Activated naive CD8-positive, alpha-beta T cell treated with anti-CD3 and anti-CD28 coated beads, Interleukin-2, amount 50 U/mL, for 24 hours (primary cell): ENCODE measurements at regions not wholly inside any gene's neighbourhood (a gene's known extent, or its start where the extent isn't known, plus 50 kb on each side); places are given as distances from the start of the nearest gene placed in this dataset.

Experiments used
- ATAC-seq: fragments of 150-1000 bp; cut with Tn5 transposase; one replicate; pipeline ENCODE4 v1.10.0; 2021
- DNase-seq: peaks from one replicate; pipeline ENCODE4 v3.0.0; 2021
- H3K27ac Mint-ChIP-seq: one replicate; pipeline ENCODE4 v1.8.0; 2021; ENCODE audit warnings: mild to moderate bottlenecking, mixed read lengths
- H3K27me3 Mint-ChIP-seq: one replicate; pipeline ENCODE4 v1.8.0; 2021; ENCODE audit warnings: mixed read lengths
- H3K36me3 Mint-ChIP-seq: one replicate; pipeline ENCODE4 v1.8.0; 2021; ENCODE audit warnings: low read depth, mixed read lengths
- H3K4me1 Mint-ChIP-seq: one replicate; pipeline ENCODE4 v1.8.0; 2021; ENCODE audit warnings: mixed read lengths
- H3K4me3 Mint-ChIP-seq: one replicate; pipeline ENCODE4 v1.8.0; 2021; ENCODE audit warnings: mild to moderate bottlenecking, moderate library complexity, mixed read lengths
- H3K9me3 Mint-ChIP-seq: one replicate; pipeline ENCODE4 v1.8.0; 2021; ENCODE audit warnings: mixed read lengths

DNA sequence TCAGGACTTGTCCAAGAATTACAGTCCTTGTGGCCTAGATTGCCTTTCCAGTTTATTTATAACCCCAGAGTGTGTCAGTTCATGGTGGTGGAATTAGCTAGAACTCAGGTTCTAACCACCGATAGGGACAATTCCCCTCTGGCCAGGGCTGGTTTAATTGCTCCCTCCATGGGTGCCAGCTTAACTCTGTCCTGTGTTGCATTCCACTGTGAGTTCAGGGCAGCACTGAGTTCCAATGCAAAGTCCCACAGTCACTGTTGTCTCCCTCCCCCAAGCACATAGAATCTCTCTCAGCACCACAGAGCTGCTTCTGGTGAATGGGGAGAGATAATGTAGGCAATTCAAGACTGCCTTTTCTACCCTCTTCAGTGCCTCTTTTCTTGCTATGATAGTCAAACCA lies 82.5 kb upstream of the TNFRSF21 start:
- Mint-ChIP-seq H3K27me3 (peaks cover 2% of the 10 kb centered on the region), H3K4me3 (no peak overlapping the region), H3K36me3 (peaks cover 3% of the 10 kb centered on the region), H3K27ac (no peak overlapping the region), H3K9me3 (peaks cover 13% of the 10 kb centered on the region), H3K4me1 (no peaks in the 10 kb centered on the region)
- DNase-seq (no peak), ATAC-seq (no peak)

DNA sequence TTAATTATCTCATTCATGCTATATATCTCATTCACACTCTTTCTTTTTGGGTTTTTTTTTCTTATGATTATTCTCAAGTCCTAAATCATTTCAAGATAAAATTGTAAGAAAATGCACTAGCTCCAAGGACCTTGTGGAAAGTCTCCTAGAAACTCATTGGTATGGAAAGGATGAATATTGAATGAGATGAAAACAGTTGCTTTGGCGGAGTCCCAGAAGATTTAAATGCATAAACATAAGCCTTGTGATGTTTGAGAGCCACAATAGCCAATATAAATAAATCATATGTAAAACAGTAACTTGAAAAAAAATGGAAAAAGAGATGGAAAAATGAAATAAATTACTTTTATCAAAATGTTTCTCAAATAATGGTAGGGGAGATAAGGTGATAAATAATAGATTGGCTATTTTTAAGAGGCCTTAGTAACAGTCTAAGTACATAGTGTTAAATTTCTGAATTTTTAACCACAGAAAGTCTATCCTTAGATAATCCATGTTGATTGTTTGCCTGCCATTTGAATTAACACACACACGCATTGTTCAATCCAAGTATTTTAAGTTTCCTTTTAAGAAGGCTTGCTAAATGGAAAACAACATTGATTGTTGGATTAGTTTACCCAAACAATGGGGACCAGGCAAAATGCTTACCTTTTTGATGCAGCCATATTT lies 81.1 kb upstream of the CD2AP start:
- Mint-ChIP-seq H3K4me3 (no peak overlapping the region), H3K36me3 (no peaks in the 10 kb centered on the region), H3K27me3 (peaks cover 3% of the 10 kb centered on the region), H3K27ac (no peak overlapping the region), H3K9me3 (no peaks in the 10 kb centered on the region), H3K4me1 (no peaks in the 10 kb centered on the region)
- ATAC-seq (no peak), DNase-seq (no peak)

DNA sequence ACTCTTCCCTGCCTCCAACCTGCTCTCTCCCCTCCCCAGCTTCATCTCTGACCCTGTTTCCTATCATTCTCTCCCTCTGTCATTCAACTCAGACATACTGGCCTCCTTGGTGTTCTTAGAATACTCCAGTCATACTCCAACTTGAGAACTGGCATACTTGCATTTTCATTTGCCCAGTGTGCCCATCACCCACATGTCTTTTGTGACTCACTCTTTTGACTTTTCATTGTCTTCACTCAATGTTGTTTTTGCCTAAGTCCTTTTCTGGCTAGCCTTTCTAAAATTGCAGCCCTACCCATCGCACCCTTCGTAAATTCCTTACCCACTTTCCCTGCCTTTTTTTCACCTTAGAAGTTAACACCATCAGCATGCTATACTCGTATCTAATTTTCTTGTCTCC lies 77.0 kb upstream of the CD2AP start:
- H3K27ac Mint-ChIP-seq = no peak overlapping the region
- peaks cover 3% of the 10 kb centered on the region for H3K27me3 Mint-ChIP-seq
- ATAC-seq (no peak), DNase-seq (no peak)
- H3K4me1 Mint-ChIP-seq = no peaks in the 10 kb centered on the region
- H3K9me3 Mint-ChIP-seq = no peaks in the 10 kb centered on the region
- H3K36me3 Mint-ChIP-seq = no peaks in the 10 kb centered on the region
- H3K4me3 Mint-ChIP-seq = no peak overlapping the region

DNA sequence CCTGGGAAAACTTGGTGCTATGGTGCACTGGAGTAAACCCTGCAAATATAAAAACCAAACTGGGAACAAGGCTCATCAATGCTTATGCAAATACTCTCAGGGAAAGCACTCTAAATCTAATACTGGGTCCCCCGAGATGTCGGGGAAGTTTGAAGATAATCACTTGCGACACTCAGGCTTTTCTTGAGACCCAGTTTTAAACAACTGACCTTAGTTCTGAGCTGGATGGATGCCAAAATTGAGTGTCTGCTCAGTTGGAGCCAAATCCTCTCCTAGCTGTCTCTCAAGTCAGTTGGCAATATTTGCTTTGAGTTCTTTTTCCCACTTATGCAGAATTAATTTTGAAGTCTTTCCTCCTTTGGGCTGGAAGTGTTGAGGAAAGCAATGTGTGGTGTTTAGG lies 75.5 kb upstream of the CD2AP start:
- no peaks in the 10 kb centered on the region for H3K36me3 Mint-ChIP-seq
- H3K9me3 Mint-ChIP-seq = no peaks in the 10 kb centered on the region
- H3K27ac Mint-ChIP-seq = no peak overlapping the region
- no peak overlapping the region for H3K4me3 Mint-ChIP-seq
- ATAC-seq = no peak
- no peak for DNase-seq
- no peaks in the 10 kb centered on the region for H3K4me1 Mint-ChIP-seq
- H3K27me3 Mint-ChIP-seq = peaks cover 1% of the 10 kb centered on the region

DNA sequence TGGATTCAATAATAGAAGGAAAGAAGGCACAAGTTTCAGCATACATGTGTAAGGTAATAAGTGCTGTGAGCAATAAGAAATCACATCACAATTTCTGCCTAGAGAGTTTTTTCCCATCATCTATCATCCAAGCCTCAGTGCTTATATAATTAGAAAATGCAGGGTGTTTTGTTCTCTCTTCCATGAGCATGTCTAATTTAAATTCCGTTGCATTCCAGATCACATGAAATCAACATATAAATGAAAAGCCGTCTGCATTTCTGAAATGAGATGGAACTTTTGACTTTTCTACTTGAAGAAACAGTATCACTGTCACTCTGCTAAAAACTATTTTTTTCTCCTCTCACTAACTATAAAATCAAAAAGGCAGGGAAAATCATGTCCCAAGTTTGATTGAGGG lies 74.5 kb upstream of the CD2AP start:
- DNase-seq = no peak
- ATAC-seq = no peak

DNA sequence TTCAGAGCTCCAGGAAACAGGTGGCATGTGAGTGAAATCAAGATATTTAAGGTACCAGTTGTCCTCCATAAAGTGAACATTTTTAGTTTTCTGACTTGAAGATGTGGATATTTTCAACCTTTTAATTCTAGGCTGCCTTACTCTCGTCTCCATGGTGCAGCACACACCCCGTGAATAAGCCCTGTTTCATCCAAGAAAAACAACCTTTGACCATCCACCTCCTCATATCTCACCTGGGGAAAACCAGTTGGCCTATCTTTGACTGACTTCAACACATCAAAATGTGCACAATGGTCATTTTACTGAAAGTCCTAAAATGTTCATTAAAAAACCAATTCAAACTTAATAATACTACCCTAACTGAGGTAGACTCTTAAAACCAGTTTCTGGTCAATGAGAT lies 73.8 kb upstream of the CD2AP start:
- H3K9me3 Mint-ChIP-seq = no peaks in the 10 kb centered on the region
- no peak overlapping the region for H3K4me3 Mint-ChIP-seq
- no peak overlapping the region for H3K27ac Mint-ChIP-seq
- no peaks in the 10 kb centered on the region for H3K4me1 Mint-ChIP-seq
- no peaks in the 10 kb centered on the region for H3K27me3 Mint-ChIP-seq
- no peak for DNase-seq
- ATAC-seq = no peak
- no peaks in the 10 kb centered on the region for H3K36me3 Mint-ChIP-seq

More for the DNA sequence above, 74.5 kb upstream of the CD2AP start:
- no peaks in the 10 kb centered on the region for H3K9me3 Mint-ChIP-seq
- H3K4me3 Mint-ChIP-seq = no peak overlapping the region
- no peaks in the 10 kb centered on the region for H3K4me1 Mint-ChIP-seq
- no peaks in the 10 kb centered on the region for H3K36me3 Mint-ChIP-seq
- no peak overlapping the region for H3K27ac Mint-ChIP-seq
- peaks cover 1% of the 10 kb centered on the region for H3K27me3 Mint-ChIP-seq

DNA sequence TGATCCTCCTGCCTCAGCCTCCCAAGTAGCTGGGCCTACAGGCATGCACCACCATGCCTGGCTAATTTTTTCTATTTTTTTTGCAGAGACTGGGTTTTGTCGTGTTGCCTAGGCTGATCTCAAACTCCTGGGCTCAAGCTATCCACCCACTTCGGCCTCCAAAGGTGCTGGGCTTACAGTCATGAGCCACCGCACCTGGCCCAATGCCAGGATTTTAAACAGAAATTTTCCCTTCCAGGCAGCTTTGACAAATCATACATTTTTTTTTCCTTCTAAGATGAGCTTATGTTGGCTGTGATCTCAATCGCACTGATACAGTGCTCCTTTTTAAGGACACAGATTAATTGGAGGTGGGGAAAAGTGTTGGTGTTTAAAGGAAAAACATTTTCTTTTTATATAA lies 73.2 kb upstream of the CD2AP start:
- Mint-ChIP-seq H3K27me3 (no peaks in the 10 kb centered on the region), H3K4me3 (no peak overlapping the region), H3K9me3 (no peaks in the 10 kb centered on the region), H3K4me1 (no peaks in the 10 kb centered on the region), H3K36me3 (no peaks in the 10 kb centered on the region), H3K27ac (no peak overlapping the region)
- no peak for DNase-seq
- ATAC-seq = no peak

DNA sequence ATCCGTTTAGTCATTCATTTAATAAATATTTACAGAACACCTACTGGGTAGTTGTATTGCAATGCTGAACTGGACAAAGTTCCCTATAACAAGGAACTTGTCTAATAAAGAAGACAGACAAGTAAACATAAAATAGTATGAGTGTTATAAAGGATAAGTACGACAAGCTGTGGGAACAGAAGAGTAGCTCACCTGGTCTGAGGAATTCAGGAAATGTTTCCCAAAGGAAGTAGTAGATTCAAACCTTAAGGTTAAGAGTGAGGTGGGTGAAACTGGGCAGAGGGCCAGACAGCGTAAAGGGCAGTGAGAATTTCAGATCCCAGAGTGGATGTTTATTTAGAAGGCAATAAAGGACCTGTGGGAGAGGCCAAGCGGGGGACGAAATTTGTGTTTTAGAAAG lies 72.3 kb upstream of the CD2AP start:
- DNase-seq (no peak), ATAC-seq (no peak)
- H3K4me3 Mint-ChIP-seq = no peak overlapping the region
- no peaks in the 10 kb centered on the region for H3K36me3 Mint-ChIP-seq
- no peak overlapping the region for H3K27ac Mint-ChIP-seq
- no peaks in the 10 kb centered on the region for H3K9me3 Mint-ChIP-seq
- H3K27me3 Mint-ChIP-seq = no peaks in the 10 kb centered on the region
- no peaks in the 10 kb centered on the region for H3K4me1 Mint-ChIP-seq

DNA sequence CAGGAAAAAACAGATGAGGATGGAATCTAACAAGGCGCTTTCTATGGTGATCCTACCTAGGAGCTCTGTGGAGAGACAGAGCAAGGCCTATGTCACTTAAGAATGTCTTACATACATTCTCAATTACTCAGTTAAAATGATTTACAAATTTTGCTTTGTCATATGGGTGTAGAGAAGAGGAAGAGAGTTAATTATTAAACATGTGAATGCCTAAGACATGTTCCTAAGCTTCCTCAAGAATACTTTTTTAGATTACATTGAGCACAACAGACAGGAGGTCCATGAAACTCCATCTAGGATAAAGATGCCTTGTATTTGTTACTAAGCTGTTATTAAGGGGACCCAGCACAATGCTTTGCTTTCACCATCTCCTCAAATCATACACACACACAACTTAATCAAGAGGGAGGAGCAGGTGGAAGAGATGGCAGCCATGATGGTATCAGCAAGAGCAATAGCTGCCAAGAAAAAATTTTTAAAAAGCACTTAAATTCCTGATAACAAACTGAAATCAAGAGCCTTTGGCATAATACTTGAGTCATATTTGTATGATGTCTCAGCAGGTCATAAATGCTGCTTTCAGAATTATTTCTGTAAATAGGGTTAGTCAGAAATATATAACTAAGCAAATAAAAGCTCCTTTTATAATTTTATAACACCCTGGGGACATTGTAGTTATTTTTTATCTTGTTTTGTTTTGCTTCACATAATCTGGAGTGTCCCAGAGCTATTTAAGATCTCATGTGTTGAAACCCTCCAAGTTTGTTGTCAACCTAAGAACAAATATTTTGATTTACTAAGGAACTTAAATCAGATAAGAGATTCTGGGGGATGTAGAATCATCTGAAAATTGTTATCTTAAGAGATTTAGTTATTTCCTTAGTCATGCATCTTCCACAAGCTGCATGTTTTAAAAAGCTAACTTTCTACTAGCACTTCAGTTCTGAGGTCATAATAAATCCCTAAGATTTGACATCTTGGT lies 70.0 kb upstream of the CD2AP start:
- Mint-ChIP-seq H3K4me3 (no peak overlapping the region), H3K9me3 (no peaks in the 10 kb centered on the region), H3K27me3 (no peaks in the 10 kb centered on the region), H3K27ac (no peak overlapping the region), H3K4me1 (no peaks in the 10 kb centered on the region), H3K36me3 (no peaks in the 10 kb centered on the region)
- ATAC-seq = no peak
- no peak for DNase-seq

DNA sequence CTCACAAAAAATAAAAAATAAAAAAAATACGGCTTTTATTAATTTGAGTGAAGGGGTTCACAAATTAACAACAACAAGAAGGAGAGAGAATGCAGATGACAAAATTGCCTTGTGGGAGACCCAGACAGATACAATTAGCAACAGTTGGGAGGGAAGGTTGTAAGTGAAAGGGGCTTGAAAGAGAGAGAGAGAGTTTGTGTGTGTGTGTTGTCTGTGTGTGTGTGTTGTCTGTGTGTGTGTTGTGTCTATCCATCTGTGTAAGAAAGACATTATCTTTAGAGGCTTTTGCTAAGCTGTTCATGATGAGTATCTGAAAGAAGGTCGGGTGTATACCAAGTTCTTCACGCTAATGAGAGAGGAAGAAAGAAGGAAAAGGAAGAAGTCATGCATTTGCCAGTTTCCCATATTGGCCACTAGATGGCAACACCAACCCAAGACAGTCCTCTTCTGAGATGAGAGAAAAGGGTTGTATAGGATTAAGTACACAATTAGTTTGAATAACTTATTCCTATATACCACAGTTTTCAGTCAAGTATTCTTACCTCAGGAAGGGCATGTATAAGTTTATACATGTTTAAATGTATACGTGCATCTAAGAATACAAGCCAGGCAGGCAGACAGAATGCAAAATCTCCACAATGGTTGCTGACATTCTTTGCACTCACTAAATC lies 63.7 kb upstream of the CD2AP start:
- Mint-ChIP-seq H3K27ac (peak overlapping the region; percentile 84), H3K27me3 (no peaks in the 10 kb centered on the region), H3K4me1 (peaks cover 18% of the 10 kb centered on the region), H3K36me3 (no peaks in the 10 kb centered on the region), H3K4me3 (peak overlapping the region; percentile 76), H3K9me3 (no peaks in the 10 kb centered on the region)
- DNase-seq (peak; percentile 7), ATAC-seq (peak; percentile 82)

DNA sequence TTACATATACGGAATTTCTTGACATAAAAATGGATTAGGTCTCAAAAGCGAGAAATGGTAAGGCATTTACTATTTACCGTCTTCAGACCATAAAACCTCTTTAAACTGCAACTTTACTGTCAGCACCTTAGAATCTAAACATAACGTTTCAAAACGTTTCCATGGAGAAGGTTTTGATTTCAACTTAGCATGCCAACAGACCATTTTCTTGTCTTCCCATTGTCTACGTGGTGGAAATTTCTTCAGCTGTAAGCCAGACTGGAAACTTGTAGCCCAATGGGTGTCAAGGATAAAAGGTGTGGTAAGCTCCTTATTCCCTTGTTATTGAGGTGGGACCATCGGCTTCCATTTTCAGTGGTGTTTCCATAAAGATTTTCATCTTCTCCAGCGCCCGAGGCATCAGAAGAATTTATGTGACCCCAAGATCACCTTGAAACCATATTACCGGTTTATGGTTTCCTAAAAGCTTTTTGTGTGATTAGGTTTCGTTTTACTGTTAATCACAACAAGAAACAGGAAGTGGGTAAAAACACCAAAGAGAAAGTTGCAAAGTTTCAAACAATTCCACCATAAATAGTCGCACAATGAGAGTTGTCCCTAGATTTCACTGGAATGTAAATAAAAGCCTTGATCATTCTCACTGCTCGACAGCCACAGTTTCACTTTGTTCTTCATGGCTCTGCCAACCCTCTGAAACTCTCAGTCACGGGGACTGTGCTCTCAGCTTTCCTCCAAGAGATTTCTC lies 63.0 kb upstream of the CD2AP start:
- H3K27ac Mint-ChIP-seq = peak overlapping the region; percentile 84

DNA sequence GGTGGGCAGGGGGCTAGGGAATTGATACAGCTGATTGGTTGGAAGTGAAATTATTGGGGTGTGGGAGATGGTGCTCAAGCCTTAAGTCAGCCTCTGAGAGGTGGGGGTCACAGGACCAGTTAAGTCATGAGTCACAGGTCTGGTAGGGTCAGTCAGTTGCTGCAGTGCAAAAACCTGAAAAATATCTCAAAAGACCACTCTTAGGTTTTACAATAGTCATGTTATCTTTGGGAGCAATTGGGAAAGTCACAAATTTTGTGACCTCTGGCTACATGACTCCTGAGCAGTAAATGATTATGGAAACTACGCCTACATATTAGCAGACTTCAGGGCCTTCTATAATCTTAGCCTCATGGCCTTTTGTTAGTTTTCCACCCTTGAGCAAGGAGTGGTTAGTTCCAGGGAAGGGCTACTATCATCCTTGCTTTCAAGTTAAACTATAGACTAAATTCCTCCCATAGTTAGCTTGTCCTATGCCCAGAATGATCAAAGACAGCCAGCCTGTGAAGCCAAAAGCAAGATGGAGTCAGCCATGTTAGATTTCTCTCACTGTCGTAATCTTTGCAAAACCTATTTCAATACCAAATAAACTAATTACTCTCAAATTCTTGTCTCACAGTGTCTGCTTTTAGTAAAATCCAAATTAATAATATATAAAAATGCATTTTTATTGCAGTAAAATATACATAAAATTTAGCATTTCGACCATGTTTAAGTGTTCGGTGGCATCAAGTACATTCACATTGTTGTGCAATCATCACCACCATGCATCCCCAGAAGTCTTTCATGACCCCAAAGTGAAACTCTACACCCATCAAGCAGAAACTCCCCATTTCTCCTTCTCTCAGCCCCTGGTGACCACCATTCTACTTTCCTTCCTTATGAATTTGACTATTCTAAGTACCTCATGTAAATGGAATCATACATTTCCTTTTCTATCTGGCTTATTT lies 60.9 kb upstream of the CD2AP start:
- H3K27me3 Mint-ChIP-seq = no peaks in the 10 kb centered on the region
- no peak overlapping the region for H3K27ac Mint-ChIP-seq
- no peaks in the 10 kb centered on the region for H3K9me3 Mint-ChIP-seq
- DNase-seq (no peak), ATAC-seq (no peak)
- H3K36me3 Mint-ChIP-seq = no peaks in the 10 kb centered on the region
- H3K4me1 Mint-ChIP-seq = peaks cover 18% of the 10 kb centered on the region
- no peak overlapping the region for H3K4me3 Mint-ChIP-seq

More for the DNA sequence above, 63.0 kb upstream of the CD2AP start:
- Mint-ChIP-seq H3K4me1 (peaks cover 18% of the 10 kb centered on the region), H3K27me3 (no peaks in the 10 kb centered on the region), H3K36me3 (no peaks in the 10 kb centered on the region), H3K9me3 (no peaks in the 10 kb centered on the region), H3K4me3 (peak overlapping the region; percentile 76)
- ATAC-seq (peak; percentile 50), DNase-seq (peak; percentile 8)

DNA sequence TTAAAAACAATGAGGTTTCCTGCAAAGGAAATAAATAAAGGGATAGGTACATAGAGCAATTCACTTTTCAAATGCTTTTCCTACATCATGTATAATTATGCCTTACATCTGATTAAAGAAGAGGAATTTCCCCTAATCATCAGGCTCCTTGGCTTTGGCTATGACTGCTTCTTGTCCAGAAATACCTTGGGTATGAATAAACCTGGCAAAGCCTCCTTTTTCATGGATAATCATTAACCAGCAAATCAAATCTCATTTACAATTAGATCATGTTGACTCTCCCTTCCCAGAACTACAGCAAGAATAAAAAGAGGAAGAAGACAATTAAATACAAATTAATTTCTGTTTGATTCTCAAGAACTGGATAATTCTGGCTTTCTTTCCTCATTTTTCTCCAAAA lies 58.0 kb upstream of the CD2AP start:
- Mint-ChIP-seq H3K36me3 (no peaks in the 10 kb centered on the region), H3K27ac (no peak overlapping the region), H3K4me3 (no peak overlapping the region), H3K27me3 (no peaks in the 10 kb centered on the region), H3K9me3 (no peaks in the 10 kb centered on the region), H3K4me1 (peaks cover 7% of the 10 kb centered on the region)
- DNase-seq (no peak), ATAC-seq (no peak)
